GM12878 (cell line): ENCODE measurements at regions not wholly inside any gene's neighbourhood (a gene's known extent, or its start where the extent isn't known, plus 50 kb on each side); places are given as distances from the start of the nearest gene placed in this dataset.

ENCODE experiments used
- ATAC-seq: fragments of 200-7000 bp; cut with Tn5 transposase; 3 replicates; pipeline ENCODE4 v1.9.1; 2020; ENCODE audit warnings: mild to moderate bottlenecking, moderate library complexity
- BruUV-seq: library from RNA; stranded (reverse); fragments of 400-500 nt; replicated peaks from 2 replicates; lab custom pipeline; 2021; lab: Mats Ljungman, UMichigan
- CTCF ChIA-PET: fragments of 300-600 bp; sonication (Branson Sonifier 250); formaldehyde crosslinking; extraction: SDS; loops from one replicate; lab custom pipeline; 2021; ENCODE audit warnings: inconsistent platforms; lab: Yijun Ruan, JAX
- POLR2A ChIA-PET: fragments of 350-600 bp; formaldehyde crosslinking; extraction: SDS; loops from one replicate; lab custom pipeline; 2021; ENCODE audit warnings: inconsistent platforms; lab: Charles Lee
- RAD21 ChIA-PET: fragments of 300-600 bp; sonication (Branson Sonifier 250); formaldehyde crosslinking; loops from one replicate; lab custom pipeline; 2023; ENCODE audit warnings: antibody characterized with exemption; ENCODE audit not compliant: unreplicated experiment; lab: Charles Lee
- SMC1A ChIA-PET: fragments of 300-600 bp; sonication (Branson Sonifier 250); formaldehyde crosslinking; loops from one replicate; lab custom pipeline; 2023; ENCODE audit not compliant: unreplicated experiment, uncharacterized antibody; lab: Charles Lee
- DNase-seq: peaks from one replicate; pipeline ENCODE4 v3.0.0-alpha.2; 2011; ENCODE audit warnings: low read depth, low spot score
- FAIRE-seq: peaks from 3 replicates; lab custom pipeline; 2011; peaks lifted over from hg19 to GRCh38; lab: Jason Lieb, UNC
- H2AFZ ChIP-seq: 2 replicates; pipeline ENCODE4 v1.6.0; 2011; ENCODE audit warnings: low read depth, low read length, control low read depth; ENCODE audit not compliant: control insufficient read depth
- H3K27ac ChIP-seq: 2 replicates; pipeline ENCODE4 v1.5.1; 2011; ENCODE audit warnings: control low read depth; ENCODE audit not compliant: control insufficient read depth, insufficient read depth
- H3K27me3 ChIP-seq, 2 experiments: replicated peaks in 1 of 2; 2 replicates each; pipeline versions ENCODE4 v1.6.0 to v1.6.1; 2011; ENCODE audit warnings: low read length in 1 of 2; ENCODE audit not compliant: control insufficient read depth in 2 of 2, insufficient read depth in 2 of 2
- H3K36me3 ChIP-seq, 2 experiments: 2 replicates each; pipeline ENCODE4 v1.5.1; 2011; ENCODE audit warnings: low read length in 1 of 2; ENCODE audit not compliant: control insufficient read depth in 2 of 2, insufficient read depth in 2 of 2
- H3K4me1 ChIP-seq: 2 replicates; pipeline ENCODE4 v1.6.1; 2011; ENCODE audit warnings: mild to moderate bottlenecking, low read length, moderate library complexity, mixed read lengths; ENCODE audit not compliant: control insufficient read depth, insufficient read depth
- H3K4me2 ChIP-seq: 2 replicates; pipeline ENCODE4 v1.6.0; 2011; ENCODE audit warnings: control low read depth; ENCODE audit not compliant: control insufficient read depth, insufficient read depth
- H3K4me3 ChIP-seq: fragments of 200-600 bp; sonication (generic); 2 replicates; pipeline ENCODE4 v1.5.1; 2016
- H3K79me2 ChIP-seq: 2 replicates; pipeline ENCODE4 v1.6.0; 2011; ENCODE audit warnings: low read length; ENCODE audit not compliant: control insufficient read depth, insufficient read depth
- H3K9ac ChIP-seq: 2 replicates; pipeline ENCODE4 v1.8.0; 2011; ENCODE audit warnings: low read length, control low read depth, mixed read lengths; ENCODE audit not compliant: control insufficient read depth, insufficient read depth
- H3K9me3 ChIP-seq: replicated peaks from 3 replicates; pipeline ENCODE4 v1.5.1; 2011; ENCODE audit warnings: mild to moderate bottlenecking, low read length; ENCODE audit not compliant: control insufficient read depth, insufficient read depth
- H4K20me1 ChIP-seq: 2 replicates; pipeline ENCODE4 v1.6.0; 2011; ENCODE audit not compliant: control insufficient read depth, insufficient read depth
- BACH1 ChIP-seq: fragments of 450-650 bp; IDR thresholded peaks from 2 replicates; pipeline ENCODE4 v1.6.1; 2017; ENCODE audit warnings: mild to moderate bottlenecking, borderline replicate concordance
- CBX5 ChIP-seq: sonication (generic); IDR thresholded peaks from 2 replicates; pipeline ENCODE4 v1.6.1; 2016; ENCODE audit warnings: low read depth, moderate library complexity, mild to moderate bottlenecking, inconsistent platforms
- CEBPB ChIP-seq, 2 experiments: fragments of 150-350 bp in 1 of 2; IDR thresholded peaks; 2 replicates each; pipeline ENCODE4 v1.6.1; 2012 to 2014; ENCODE audit warnings: low read depth in 2 of 2, low read length in 2 of 2, borderline replicate concordance in 1 of 2, inconsistent platforms in 1 of 2
- CHD1 ChIP-seq: IDR thresholded peaks from 2 replicates; pipeline ENCODE4 v1.6.1; 2012; ENCODE audit warnings: low read depth, low read length, improper control_type of control experiment
- CREB1 ChIP-seq: IDR thresholded peaks from 2 replicates; pipeline ENCODE4 v1.6.1; 2012; ENCODE audit warnings: low read depth, mild to moderate bottlenecking, inconsistent platforms
- CREM ChIP-seq: IDR thresholded peaks from 2 replicates; pipeline ENCODE4 v1.6.1; 2014; ENCODE audit warnings: antibody characterized with exemption, low read depth
- DPF2 ChIP-seq: fragments of 450-650 bp; IDR thresholded peaks from 2 replicates; pipeline ENCODE4 v1.6.1; 2017; ENCODE audit warnings: mild to moderate bottlenecking
- IKZF1 ChIP-seq: fragments of 450-650 bp; conservative IDR thresholded peaks from 2 replicates; pipeline ENCODE4 v1.6.1; 2017; ENCODE audit warnings: antibody characterized with exemption, mild to moderate bottlenecking
- MYC ChIP-seq: IDR thresholded peaks from 2 replicates; pipeline ENCODE4 v1.6.1; 2011; ENCODE audit warnings: mild to moderate bottlenecking, low read length, moderate library complexity, inconsistent platforms; ENCODE audit not compliant: insufficient read depth, insufficient replicate concordance, insufficient read length, severe bottlenecking
- NFYB ChIP-seq: IDR thresholded peaks from 2 replicates; pipeline ENCODE4 v1.6.1; 2011; ENCODE audit warnings: low read depth, mild to moderate bottlenecking, low read length, improper control_type of control experiment, moderate library complexity; ENCODE audit not compliant: insufficient read depth
- NR2F1 ChIP-seq: fragments of 450-650 bp; conservative IDR thresholded peaks from 2 replicates; pipeline ENCODE4 v1.6.1; 2017; ENCODE audit warnings: mild to moderate bottlenecking
- PAX5 ChIP-seq: IDR thresholded peaks from 2 replicates; pipeline ENCODE4 v1.6.1; 2011; ENCODE audit warnings: low read depth, low read length, borderline replicate concordance
- RFX5 ChIP-seq: IDR thresholded peaks from 2 replicates; pipeline ENCODE4 v1.6.1; 2011; ENCODE audit warnings: low read depth, low read length, improper control_type of control experiment
- SMC3 ChIP-seq: IDR thresholded peaks from 2 replicates; pipeline ENCODE4 v1.6.1; 2011; ENCODE audit warnings: low read length, improper control_type of control experiment, borderline replicate concordance
- SREBF1 ChIP-seq: IDR thresholded peaks from 2 replicates; pipeline ENCODE4 v1.6.1; 2012; ENCODE audit warnings: mild to moderate bottlenecking, low read length
- STAT3 ChIP-seq: IDR thresholded peaks from 2 replicates; pipeline ENCODE4 v1.6.1; 2011; ENCODE audit warnings: low read depth, low read length, improper control_type of control experiment
- SUPT20H ChIP-seq: IDR thresholded peaks from 2 replicates; pipeline ENCODE4 v1.6.1; 2011; ENCODE audit warnings: low read depth, mild to moderate bottlenecking, low read length, moderate library complexity, borderline replicate concordance; ENCODE audit not compliant: control insufficient read depth
- TBL1XR1 ChIP-seq: IDR thresholded peaks from 2 replicates; pipeline ENCODE4 v1.6.1; 2012; ENCODE audit warnings: low read depth, low read length, improper control_type of control experiment
- WRNIP1 ChIP-seq: IDR thresholded peaks from 2 replicates; pipeline ENCODE4 v1.6.1; 2011; ENCODE audit warnings: low read depth, low read length, improper control_type of control experiment, borderline replicate concordance
- WGBS: methylation state at CpG from one replicate; pipeline ENCODE4 v1.1.6; 2016; ENCODE audit warnings: low lambda C conversion rate; ENCODE audit not compliant: insufficient replicate concordance, insufficient coverage; ENCODE audit errors: missing lambda C conversion rate; 5-methylcytosine and 5-hydroxymethylcytosine counted together
- in situ Hi-C: fragments of 300-500 bp; cut with MboI; formaldehyde crosslinking; loops from 9 replicates; pipeline ENCODE4 v1.14.3; 2018; ENCODE audit warnings: mixed read lengths
- intact Hi-C: fragments of 100-400 bp; cut with micrococcal nuclease; formaldehyde crosslinking; loops from one replicate; pipeline ENCODE4 v1.14.2; 2022; ENCODE audit not compliant: unreplicated experiment
- TF ChIP-seq, protein P1 (sequence below): fragments of 450-650 bp; IDR thresholded peaks from 2 replicates; pipeline ENCODE4 v1.6.1; 2017; ENCODE audit warnings: mild to moderate bottlenecking, low read depth, inconsistent platforms; ENCODE audit not compliant: poor library complexity, severe bottlenecking
- TF ChIP-seq, protein P2 (sequence below): IDR thresholded peaks from 2 replicates; pipeline ENCODE4 v1.6.1; 2011; ENCODE audit warnings: borderline replicate concordance, low read depth, mild to moderate bottlenecking, moderate library complexity, mixed read lengths, low read length; ENCODE audit not compliant: insufficient read depth; ENCODE audit errors: extremely low read length

DNA sequence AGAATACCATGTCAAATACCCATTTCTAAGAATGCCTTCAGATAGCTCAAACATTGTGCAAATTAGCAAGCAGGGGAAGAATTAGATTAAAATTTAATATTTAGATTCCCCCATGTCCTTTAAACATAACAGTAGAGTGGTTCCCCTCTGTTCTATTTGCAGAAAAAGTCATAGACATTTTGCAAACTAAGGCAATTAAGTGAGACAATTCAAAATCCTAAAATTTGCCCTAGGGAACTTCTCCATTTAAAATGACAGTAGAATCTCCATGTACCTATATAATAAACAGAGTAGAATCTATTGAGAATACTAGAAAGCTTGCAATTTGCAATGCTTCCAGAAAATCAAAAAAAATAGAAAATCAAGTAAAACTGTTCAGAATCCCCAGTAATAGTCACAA, 340.6 kb downstream of the TBL1XR1 start (continued):
- TF ChIP-seq MYC (no peak), NFYB (no peak)

DNA sequence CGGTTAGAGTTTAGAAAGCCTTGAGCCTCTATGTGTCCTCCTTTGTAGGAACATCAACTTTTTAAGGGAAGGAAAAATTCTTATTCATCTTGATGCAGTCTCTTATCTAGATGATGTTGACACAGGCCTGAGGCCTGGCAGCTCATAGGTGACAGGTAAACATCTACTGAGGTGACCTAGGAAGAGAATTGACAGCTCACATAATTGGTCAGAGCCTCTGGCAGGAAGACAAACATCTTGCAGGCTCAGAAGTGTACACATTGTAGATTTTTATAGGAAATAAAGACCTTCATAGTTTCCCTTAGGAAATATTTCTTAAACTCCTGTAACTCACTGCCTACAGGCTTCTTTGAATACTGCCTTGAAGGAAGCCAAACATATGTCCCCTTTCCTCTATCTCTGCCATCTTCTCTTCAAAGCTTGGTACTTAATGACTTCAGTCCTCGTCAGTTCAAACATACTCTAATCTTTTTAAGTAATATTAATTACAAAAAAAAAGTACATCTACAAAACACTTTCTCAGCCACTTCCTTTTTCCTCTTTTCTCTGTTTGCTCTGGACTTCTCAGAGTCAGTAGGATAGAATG, 341.3 kb downstream of the TBL1XR1 start:
- H3K4me1 ChIP-seq, result no peaks in the 10 kb centered on the region
- no peak overlapping the region for H3K4me2 ChIP-seq
- no peak for FAIRE-seq
- intact Hi-C loops (no loop called here), in situ Hi-C loops (no loop called here)
- no peaks in the 10 kb centered on the region for H3K36me3 ChIP-seq
- RAD21 ChIA-PET, result no interaction called here
- no peak overlapping the region for H3K4me3 ChIP-seq
- CTCF ChIA-PET, result interaction anchor here (0.7 to 2.8 kb wide), 3 partner anchors 17 to 117 kb away, joined by 3 to 11 read pairs (median 4); no protein-coding TSS in a partner anchor
- TF ChIP-seq RFX5, result no peak
- TF ChIP-seq, protein P1, sequence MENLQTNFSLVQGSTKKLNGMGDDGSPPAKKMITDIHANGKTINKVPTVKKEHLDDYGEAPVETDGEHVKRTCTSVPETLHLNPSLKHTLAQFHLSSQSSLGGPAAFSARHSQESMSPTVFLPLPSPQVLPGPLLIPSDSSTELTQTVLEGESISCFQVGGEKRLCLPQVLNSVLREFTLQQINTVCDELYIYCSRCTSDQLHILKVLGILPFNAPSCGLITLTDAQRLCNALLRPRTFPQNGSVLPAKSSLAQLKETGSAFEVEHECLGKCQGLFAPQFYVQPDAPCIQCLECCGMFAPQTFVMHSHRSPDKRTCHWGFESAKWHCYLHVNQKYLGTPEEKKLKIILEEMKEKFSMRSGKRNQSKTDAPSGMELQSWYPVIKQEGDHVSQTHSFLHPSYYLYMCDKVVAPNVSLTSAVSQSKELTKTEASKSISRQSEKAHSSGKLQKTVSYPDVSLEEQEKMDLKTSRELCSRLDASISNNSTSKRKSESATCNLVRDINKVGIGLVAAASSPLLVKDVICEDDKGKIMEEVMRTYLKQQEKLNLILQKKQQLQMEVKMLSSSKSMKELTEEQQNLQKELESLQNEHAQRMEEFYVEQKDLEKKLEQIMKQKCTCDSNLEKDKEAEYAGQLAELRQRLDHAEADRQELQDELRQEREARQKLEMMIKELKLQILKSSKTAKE, result no peak
- no peak for TF ChIP-seq DPF2
- no peak for TF ChIP-seq SUPT20H
- no peak for TF ChIP-seq CREB1
- TF ChIP-seq BACH1, result no peak
- no peak for TF ChIP-seq SMC3
- TF ChIP-seq CBX5, result no peak
- TF ChIP-seq CREM, result no peak
- TF ChIP-seq, protein P2, sequence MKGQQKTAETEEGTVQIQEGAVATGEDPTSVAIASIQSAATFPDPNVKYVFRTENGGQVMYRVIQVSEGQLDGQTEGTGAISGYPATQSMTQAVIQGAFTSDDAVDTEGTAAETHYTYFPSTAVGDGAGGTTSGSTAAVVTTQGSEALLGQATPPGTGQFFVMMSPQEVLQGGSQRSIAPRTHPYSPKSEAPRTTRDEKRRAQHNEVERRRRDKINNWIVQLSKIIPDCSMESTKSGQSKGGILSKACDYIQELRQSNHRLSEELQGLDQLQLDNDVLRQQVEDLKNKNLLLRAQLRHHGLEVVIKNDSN, result no peak
- no peak for TF ChIP-seq WRNIP1
- TF ChIP-seq NR2F1, result no peak
- TF ChIP-seq SREBF1, result no peak
- no peak for TF ChIP-seq STAT3
- no peak for TF ChIP-seq CEBPB (IDR thresholded peaks at IDR 0.05; ENCODE audit: borderline replicate concordance in 1 of 2, low read depth in 2 of 2, low read length in 2 of 2)
- no peak for TF ChIP-seq IKZF1
- TF ChIP-seq PAX5, result no peak
- no peak for TF ChIP-seq TBL1XR1
- TF ChIP-seq CHD1, result no peak
- H3K27me3 ChIP-seq, result no peaks in the 10 kb centered on the region
- no peak for DNase-seq
- POLR2A ChIA-PET, result interaction anchor here (1.2 kb wide), 1 partner anchor 528 kb away, joined by 3 read pairs; no protein-coding TSS in a partner anchor
- SMC1A ChIA-PET, result interaction anchor here (0.6 kb wide), 1 partner anchor 526 kb away, joined by 3 read pairs; no protein-coding TSS in a partner anchor
- no peak overlapping the region for H2AFZ ChIP-seq
- no peak overlapping the region for H3K9ac ChIP-seq
- H3K79me2 ChIP-seq, result no peaks in the 10 kb centered on the region
- BruUV-seq, result no TSS peak
- ATAC-seq, result no peak
- H3K27ac ChIP-seq, result no peak overlapping the region
- no peaks in the 10 kb centered on the region for H4K20me1 ChIP-seq
- no peaks in the 10 kb centered on the region for H3K9me3 ChIP-seq
- 46% methylated on average over 2 of the region's 2 CpGs for WGBS
